Type B pancreatic cell (in vitro differentiated cells): ENCODE measurements at regions not wholly inside any gene's neighbourhood (a gene's known extent, or its start where the extent isn't known, plus 50 kb on each side); places are given as distances from the start of the nearest gene placed in this dataset.
A peak's percentile ranks its signal among the peaks of the same experiment; 100 is the strongest.

Experiments
- DNase-seq: peaks from one replicate; pipeline ENCODE4 v3.0.0; 2021; ENCODE audit warnings: mixed read lengths; ENCODE audit not compliant: unreplicated experiment; ENCODE audit errors: extremely low spot score
- H3K27ac Mint-ChIP-seq: 2 replicates; pipeline ENCODE4 v1.8.0; 2021; ENCODE audit warnings: mild to moderate bottlenecking, mixed read lengths
- H3K27me3 Mint-ChIP-seq: 2 replicates; pipeline ENCODE4 v1.8.0; 2021; ENCODE audit warnings: mixed read lengths
- H3K36me3 Mint-ChIP-seq: 2 replicates; pipeline ENCODE4 v1.8.0; 2021; ENCODE audit warnings: mixed read lengths
- H3K4me1 Mint-ChIP-seq: one replicate; pipeline ENCODE4 v1.8.0; 2021; ENCODE audit warnings: mixed read lengths; ENCODE audit not compliant: unreplicated experiment
- H3K4me3 Mint-ChIP-seq: 2 replicates; pipeline ENCODE4 v1.8.0; 2021; ENCODE audit warnings: mild to moderate bottlenecking, mixed read lengths
- H3K9me3 Mint-ChIP-seq: 2 replicates; pipeline ENCODE4 v1.8.0; 2021; ENCODE audit warnings: mixed read lengths
- TF ChIP-seq, protein P1 (sequence below): fragments of 200-600 bp; sonication (generic); conservative IDR thresholded peaks from 2 replicates; pipeline ENCODE4 v1.5.0; 2021; ENCODE audit warnings: antibody characterized with exemption, mild to moderate bottlenecking

DNA sequence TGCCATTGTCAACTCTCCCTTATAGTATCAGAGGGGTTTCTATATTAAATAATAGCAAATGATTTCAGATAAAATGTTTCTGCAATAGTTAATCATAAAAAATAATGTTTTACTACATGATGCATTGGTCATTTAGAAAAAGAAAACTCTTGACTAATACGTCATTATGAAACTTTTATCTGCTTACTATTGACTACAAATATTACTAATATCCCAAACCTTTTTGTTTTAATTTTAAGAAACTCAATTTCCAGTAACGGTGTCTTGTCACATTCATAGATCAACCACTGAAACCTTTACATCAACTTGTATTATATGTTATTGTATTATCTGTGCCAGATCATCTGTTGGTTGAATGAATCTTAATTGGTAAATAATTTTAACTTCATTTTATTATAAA, 482.9 kb upstream of the SLC35B3 start:
- no peaks in the 10 kb centered on the region for H3K36me3 Mint-ChIP-seq
- TF ChIP-seq, protein P1, sequence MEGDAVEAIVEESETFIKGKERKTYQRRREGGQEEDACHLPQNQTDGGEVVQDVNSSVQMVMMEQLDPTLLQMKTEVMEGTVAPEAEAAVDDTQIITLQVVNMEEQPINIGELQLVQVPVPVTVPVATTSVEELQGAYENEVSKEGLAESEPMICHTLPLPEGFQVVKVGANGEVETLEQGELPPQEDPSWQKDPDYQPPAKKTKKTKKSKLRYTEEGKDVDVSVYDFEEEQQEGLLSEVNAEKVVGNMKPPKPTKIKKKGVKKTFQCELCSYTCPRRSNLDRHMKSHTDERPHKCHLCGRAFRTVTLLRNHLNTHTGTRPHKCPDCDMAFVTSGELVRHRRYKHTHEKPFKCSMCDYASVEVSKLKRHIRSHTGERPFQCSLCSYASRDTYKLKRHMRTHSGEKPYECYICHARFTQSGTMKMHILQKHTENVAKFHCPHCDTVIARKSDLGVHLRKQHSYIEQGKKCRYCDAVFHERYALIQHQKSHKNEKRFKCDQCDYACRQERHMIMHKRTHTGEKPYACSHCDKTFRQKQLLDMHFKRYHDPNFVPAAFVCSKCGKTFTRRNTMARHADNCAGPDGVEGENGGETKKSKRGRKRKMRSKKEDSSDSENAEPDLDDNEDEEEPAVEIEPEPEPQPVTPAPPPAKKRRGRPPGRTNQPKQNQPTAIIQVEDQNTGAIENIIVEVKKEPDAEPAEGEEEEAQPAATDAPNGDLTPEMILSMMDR = no peak
- H3K27me3 Mint-ChIP-seq = no peaks in the 10 kb centered on the region
- H3K4me1 Mint-ChIP-seq = peaks cover 3% of the 10 kb centered on the region
- no peak overlapping the region for H3K4me3 Mint-ChIP-seq
- H3K27ac Mint-ChIP-seq = no peak overlapping the region
- no peak for DNase-seq
- peaks cover 11% of the 10 kb centered on the region for H3K9me3 Mint-ChIP-seq

DNA sequence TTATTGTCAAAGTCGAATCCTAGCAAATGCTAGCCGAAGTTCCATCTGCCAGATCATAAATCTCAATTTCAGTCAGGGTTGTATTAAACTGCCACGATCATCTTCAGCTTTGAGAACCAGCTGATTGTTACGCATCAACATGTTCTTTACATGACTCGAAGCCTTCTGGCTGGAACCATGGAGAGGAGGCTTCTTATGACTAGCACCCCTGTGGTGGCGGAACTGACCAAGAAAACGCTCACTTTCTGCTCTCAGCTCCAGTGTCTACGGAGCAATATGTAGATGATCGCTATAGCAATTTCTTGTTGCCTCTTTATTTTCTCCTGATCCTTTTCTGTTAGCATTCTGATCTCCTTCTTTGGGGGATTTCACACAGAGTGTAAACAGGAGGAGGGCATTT, 479.4 kb upstream of the SLC35B3 start:
- TF ChIP-seq, protein P1 = no peak
- H3K27ac Mint-ChIP-seq = no peak overlapping the region
- H3K4me1 Mint-ChIP-seq = peaks cover 3% of the 10 kb centered on the region
- DNase-seq = no peak
- no peaks in the 10 kb centered on the region for H3K27me3 Mint-ChIP-seq
- no peaks in the 10 kb centered on the region for H3K36me3 Mint-ChIP-seq
- peaks cover 23% of the 10 kb centered on the region for H3K9me3 Mint-ChIP-seq
- H3K4me3 Mint-ChIP-seq = no peak overlapping the region

DNA sequence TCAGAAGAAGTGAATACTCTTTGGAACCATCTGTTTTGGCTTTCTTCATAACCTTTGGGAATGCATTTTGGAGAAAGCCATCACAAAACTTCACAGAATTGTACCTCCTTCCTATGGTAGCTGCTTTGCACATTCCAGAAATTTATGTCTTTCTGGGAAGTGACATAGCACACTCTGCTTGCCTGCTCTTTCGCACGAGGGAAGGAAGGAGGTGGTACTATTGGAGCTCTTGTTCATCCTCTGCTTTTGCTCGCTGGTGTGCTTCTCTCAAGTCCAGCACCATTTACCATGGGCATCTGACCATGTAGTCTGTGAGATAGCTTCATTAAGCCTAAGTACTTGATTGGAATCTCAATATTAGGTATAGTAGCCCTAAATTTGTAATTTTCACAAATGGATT, 473.3 kb upstream of the SLC35B3 start:
- DNase-seq = no peak
- H3K36me3 Mint-ChIP-seq = no peaks in the 10 kb centered on the region
- no peaks in the 10 kb centered on the region for H3K27me3 Mint-ChIP-seq
- H3K4me1 Mint-ChIP-seq = peaks cover 16% of the 10 kb centered on the region
- H3K9me3 Mint-ChIP-seq = peaks cover 17% of the 10 kb centered on the region
- H3K4me3 Mint-ChIP-seq = no peak overlapping the region
- H3K27ac Mint-ChIP-seq = no peak overlapping the region
- TF ChIP-seq, protein P1 = no peak

DNA sequence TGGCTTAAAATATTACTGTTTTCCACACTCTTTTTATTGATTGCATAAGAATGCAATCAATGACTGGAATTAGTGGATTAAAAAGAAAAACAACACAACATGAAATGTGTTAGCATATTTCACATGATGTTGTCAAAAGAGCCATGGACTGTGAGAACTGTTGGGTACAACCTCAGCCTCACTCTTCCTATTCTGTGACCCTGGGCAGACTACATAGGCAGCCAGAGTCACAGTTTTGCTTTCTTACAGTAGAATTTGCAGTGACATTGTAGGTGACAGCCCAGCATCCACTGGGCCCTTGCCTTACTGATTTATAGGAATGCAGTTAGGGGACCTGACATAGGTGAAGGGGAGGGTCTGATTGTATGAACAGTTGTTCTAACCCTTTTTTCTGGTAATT, 471.4 kb upstream of the SLC35B3 start:
- no peaks in the 10 kb centered on the region for H3K36me3 Mint-ChIP-seq
- peaks cover 16% of the 10 kb centered on the region for H3K4me1 Mint-ChIP-seq
- no peak overlapping the region for H3K4me3 Mint-ChIP-seq
- TF ChIP-seq, protein P1 = no peak
- peaks cover 14% of the 10 kb centered on the region for H3K9me3 Mint-ChIP-seq
- H3K27me3 Mint-ChIP-seq = no peaks in the 10 kb centered on the region
- H3K27ac Mint-ChIP-seq = peak overlapping the region; percentile 53
- DNase-seq = no peak

DNA sequence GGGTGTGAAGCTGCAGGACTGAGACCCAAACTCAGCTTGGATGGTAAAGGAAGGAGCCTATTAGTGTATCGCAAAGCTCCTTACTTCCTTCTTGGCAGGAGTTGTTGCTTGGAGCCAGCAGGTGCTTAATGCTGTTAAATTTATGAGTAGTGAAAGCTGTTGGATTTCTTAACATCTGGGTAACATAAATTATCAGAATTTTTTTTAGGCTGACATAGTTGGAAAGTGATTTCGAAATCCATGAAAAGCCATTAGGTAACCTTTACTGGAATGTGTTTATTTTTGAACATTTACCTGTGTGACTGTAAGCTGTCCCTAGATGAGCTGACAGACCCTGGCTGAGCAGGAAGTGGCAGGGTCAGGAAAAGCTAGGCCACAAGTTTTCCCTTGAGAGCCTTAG, 470.4 kb upstream of the SLC35B3 start:
- TF ChIP-seq, protein P1 = no peak
- no peaks in the 10 kb centered on the region for H3K36me3 Mint-ChIP-seq
- no peak for DNase-seq
- peaks cover 8% of the 10 kb centered on the region for H3K9me3 Mint-ChIP-seq
- peak overlapping the region; percentile 73 for H3K4me3 Mint-ChIP-seq
- peaks cover 16% of the 10 kb centered on the region for H3K4me1 Mint-ChIP-seq
- H3K27me3 Mint-ChIP-seq = no peaks in the 10 kb centered on the region
- H3K27ac Mint-ChIP-seq = peak overlapping the region; percentile 53

DNA sequence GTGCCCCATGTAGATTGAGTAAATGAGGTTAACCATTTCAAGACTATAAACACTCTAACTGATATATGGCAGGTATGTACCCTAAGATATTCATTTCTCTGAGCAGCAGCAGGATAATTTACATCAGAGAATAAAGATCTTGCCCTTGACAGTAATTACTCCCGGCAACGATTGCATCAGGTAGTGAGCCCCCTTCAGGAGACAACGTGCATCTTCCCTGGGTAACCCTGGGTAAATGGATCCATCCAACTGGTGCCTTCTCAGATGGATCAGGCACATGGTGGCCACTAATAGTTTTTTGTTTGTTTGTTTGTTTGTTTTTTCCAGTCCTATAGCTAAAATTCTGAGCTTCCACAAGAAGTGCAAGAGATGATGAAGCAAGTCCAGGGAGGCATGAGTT, 469.4 kb upstream of the SLC35B3 start:
- peaks cover 8% of the 10 kb centered on the region for H3K9me3 Mint-ChIP-seq
- peaks cover 16% of the 10 kb centered on the region for H3K4me1 Mint-ChIP-seq
- DNase-seq = no peak
- TF ChIP-seq, protein P1 = peak; percentile 58
- H3K4me3 Mint-ChIP-seq = no peak overlapping the region
- no peaks in the 10 kb centered on the region for H3K36me3 Mint-ChIP-seq
- no peak overlapping the region for H3K27ac Mint-ChIP-seq
- no peaks in the 10 kb centered on the region for H3K27me3 Mint-ChIP-seq
